Epithelial cell of proximal tubule (primary cell): ENCODE measurements at regions not wholly inside any gene's neighbourhood (a gene's known extent, or its start where the extent isn't known, plus 50 kb on each side); places are given as distances from the start of the nearest gene placed in this dataset.

Experiments
- DNase-seq: peaks from one replicate; pipeline ENCODE4 v3.0.0-alpha.2; 2011; ENCODE audit warnings: low read depth
- H3K4me3 ChIP-seq: 2 replicates; pipeline ENCODE4 v1.5.1; 2011; ENCODE audit warnings: low read depth, mild to moderate bottlenecking, low read length
- CTCF ChIP-seq: conservative IDR thresholded peaks from 2 replicates; pipeline ENCODE4 v1.5.1; 2012; ENCODE audit warnings: low read depth, mild to moderate bottlenecking, low read length

- no peak for TF ChIP-seq CTCF
- H3K4me3 ChIP-seq = no peak overlapping the region
- DNase-seq = no peak
These were observed 985.2 kb upstream of the SEMA6D start for GRCh38 chr15:46732060-46732459.

- no peak for DNase-seq
- TF ChIP-seq CTCF = no peak
These were observed 982.2 kb upstream of the SEMA6D start for GRCh38 chr15:46735115-46735514.

GRCh38 chr15:46751303-46751702 is 966.0 kb upstream of the SEMA6D start:
- TF ChIP-seq CTCF = no peak
- H3K4me3 ChIP-seq = no peak overlapping the region
- no peak for DNase-seq

More at GRCh38 chr15:46735115-46735514, 982.2 kb upstream of the SEMA6D start:
- no peak overlapping the region for H3K4me3 ChIP-seq

- no peak for DNase-seq
- TF ChIP-seq CTCF = no peak
- no peak overlapping the region for H3K4me3 ChIP-seq
These were observed 963.4 kb upstream of the SEMA6D start for GRCh38 chr15:46753946-46754345.

- no peak overlapping the region for H3K4me3 ChIP-seq
- DNase-seq = no peak
- TF ChIP-seq CTCF = no peak
These were observed 954.2 kb upstream of the SEMA6D start for GRCh38 chr15:46763091-46763490.

- DNase-seq = no peak
- no peak for TF ChIP-seq CTCF
- no peak overlapping the region for H3K4me3 ChIP-seq
These were observed 952.5 kb upstream of the SEMA6D start for GRCh38 chr15:46764851-46765250.

GRCh38 chr15:46766021-46766420 is 951.3 kb upstream of the SEMA6D start:
- H3K4me3 ChIP-seq = no peak overlapping the region
- TF ChIP-seq CTCF = no peak
- DNase-seq = no peak
